ENCODE measurements at regions not wholly inside any gene's neighbourhood (a gene's known extent, or its start where the extent isn't known, plus 50 kb on each side); places are given as distances from the start of the nearest gene placed in this dataset.

DNA sequence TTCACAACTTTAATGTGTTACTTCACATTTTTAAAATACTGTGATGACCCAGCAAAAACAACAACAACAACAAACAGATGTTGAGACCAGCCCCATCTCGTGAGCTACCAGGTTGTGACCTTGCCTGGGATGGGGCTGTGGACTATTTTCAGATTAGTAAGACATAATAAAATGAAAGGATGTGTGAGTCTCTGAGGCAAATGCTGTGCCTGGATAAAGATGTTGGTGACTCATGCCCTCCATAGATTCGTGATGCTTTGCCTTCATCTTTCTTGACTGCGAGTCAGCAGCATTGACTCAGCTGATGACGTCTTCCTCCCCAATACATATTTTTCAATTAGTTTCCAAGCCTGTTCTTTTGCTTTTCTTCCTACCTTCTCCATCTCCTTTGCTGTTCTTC is 453.0 kb upstream of the CFAP20DC start:
- TF ChIP-seq, protein P1, sequence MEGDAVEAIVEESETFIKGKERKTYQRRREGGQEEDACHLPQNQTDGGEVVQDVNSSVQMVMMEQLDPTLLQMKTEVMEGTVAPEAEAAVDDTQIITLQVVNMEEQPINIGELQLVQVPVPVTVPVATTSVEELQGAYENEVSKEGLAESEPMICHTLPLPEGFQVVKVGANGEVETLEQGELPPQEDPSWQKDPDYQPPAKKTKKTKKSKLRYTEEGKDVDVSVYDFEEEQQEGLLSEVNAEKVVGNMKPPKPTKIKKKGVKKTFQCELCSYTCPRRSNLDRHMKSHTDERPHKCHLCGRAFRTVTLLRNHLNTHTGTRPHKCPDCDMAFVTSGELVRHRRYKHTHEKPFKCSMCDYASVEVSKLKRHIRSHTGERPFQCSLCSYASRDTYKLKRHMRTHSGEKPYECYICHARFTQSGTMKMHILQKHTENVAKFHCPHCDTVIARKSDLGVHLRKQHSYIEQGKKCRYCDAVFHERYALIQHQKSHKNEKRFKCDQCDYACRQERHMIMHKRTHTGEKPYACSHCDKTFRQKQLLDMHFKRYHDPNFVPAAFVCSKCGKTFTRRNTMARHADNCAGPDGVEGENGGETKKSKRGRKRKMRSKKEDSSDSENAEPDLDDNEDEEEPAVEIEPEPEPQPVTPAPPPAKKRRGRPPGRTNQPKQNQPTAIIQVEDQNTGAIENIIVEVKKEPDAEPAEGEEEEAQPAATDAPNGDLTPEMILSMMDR (IDR thresholded peaks at IDR 0.05; ENCODE audit: poor library complexity) = no peak
- TF ChIP-seq EZH2 (IDR thresholded peaks at IDR 0.05; ENCODE audit: borderline replicate concordance) = no peak

Data from hepatocyte (in vitro differentiated cells).